ENCODE measurements at regions not wholly inside any gene's neighbourhood (a gene's known extent, or its start where the extent isn't known, plus 50 kb on each side); places are given as distances from the start of the nearest gene placed in this dataset.
"Not testable (repeated sequence)": the region's sequence is repeated elsewhere in the genome, so short reads cannot be mapped to it uniquely, and the experiment has no call there.

- TF ChIP-seq CTCF (optimal IDR thresholded peaks at IDR 0.05 in 1 of 3, IDR thresholded peaks at IDR 0.05 in 1 of 3, conservative IDR thresholded peaks at IDR 0.05 in 1 of 3; ENCODE audit: extremely low read depth in 1 of 3, insufficient read depth in 2 of 3, low read length in 3 of 3); EZH2 (IDR thresholded peaks at IDR 0.05; ENCODE audit: low read length): not testable (repeated sequence)
These were observed 214.2 kb upstream of the OLFM3 start for GRCh38 chr1:102210891-102211290.

All from keratinocyte (primary cell).